Breast epithelium (tissue), 3 donors: ENCODE measurements at regions not wholly inside any gene's neighbourhood (a gene's known extent, or its start where the extent isn't known, plus 50 kb on each side); places are given as distances from the start of the nearest gene placed in this dataset.

ENCODE experiments used
- CTCF ChIP-seq, 3 donors: fragments of 450-650 bp; IDR thresholded peaks; one replicate each; pipeline ENCODE4 v1.5.1; 2016 to 2017; ENCODE audit warnings: antibody characterized with exemption in 3 of 3, mild to moderate bottlenecking in 3 of 3, moderate library complexity in 3 of 3
- POLR2A ChIP-seq: fragments of 450-650 bp; IDR thresholded peaks from one replicate; pipeline ENCODE4 v1.6.1; 2016; ENCODE audit warnings: antibody characterized with exemption, mild to moderate bottlenecking, moderate library complexity
- POLR2AphosphoS5 ChIP-seq, 3 donors: sonication (generic); formaldehyde crosslinking; IDR thresholded peaks; one replicate each; pipeline ENCODE4 v1.6.1; 2017; ENCODE audit warnings: antibody characterized with exemption in 3 of 3

GRCh38 chr5:93150311-93151012 is 430.6 kb downstream of the NR2F1-AS1 start:
- TF ChIP-seq CTCF (IDR thresholded peaks at IDR 0.05), result no peak
- TF ChIP-seq POLR2A, result no peak
- TF ChIP-seq POLR2AphosphoS5 (IDR thresholded peaks at IDR 0.05), result no peak
